Stimulated activated CD4-positive, alpha-beta T cell treated with anti-CD3 and anti-CD28 coated beads, TNF-alpha, amount 100 ng/mL, for 48 hours (primary cell): ENCODE measurements at regions not wholly inside any gene's neighbourhood (a gene's known extent, or its start where the extent isn't known, plus 50 kb on each side); places are given as distances from the start of the nearest gene placed in this dataset.

Source experiments
- DNase-seq, 3 donors: peaks; one replicate each; pipeline ENCODE4 v3.0.0-alpha.2; 2020; ENCODE audit warnings: low read depth in 3 of 3

- DNase-seq, result no peak
Observed at GRCh38 chr9:1267141-1267570, 217.0 kb downstream of the DMRT2 start.

GRCh38 chr9:1267581-1267980, 217.4 kb downstream of the DMRT2 start:
- no peak for DNase-seq

GRCh38 chr9:1269533-1270315, 219.6 kb downstream of the DMRT2 start:
- DNase-seq, result no peak

GRCh38 chr9:1271367-1271766, 221.2 kb downstream of the DMRT2 start:
- DNase-seq, result no peak

- DNase-seq, result no peak
Observed at GRCh38 chr9:1271786-1272185, 221.6 kb downstream of the DMRT2 start.

- DNase-seq, result no peak
Observed at GRCh38 chr9:1272488-1272887, 222.3 kb downstream of the DMRT2 start.

GRCh38 chr9:1273859-1274258, 223.7 kb downstream of the DMRT2 start:
- no peak for DNase-seq

- no peak for DNase-seq
Observed at GRCh38 chr9:1274334-1274733, 224.2 kb downstream of the DMRT2 start.

GRCh38 chr9:1276474-1276873, 226.3 kb downstream of the DMRT2 start:
- DNase-seq, result no peak

GRCh38 chr9:1284727-1285126, 234.6 kb downstream of the DMRT2 start:
- DNase-seq, result no peak

- no peak for DNase-seq
Observed at GRCh38 chr9:1285526-1285925, 235.4 kb downstream of the DMRT2 start.

GRCh38 chr9:1292384-1292783, 242.2 kb downstream of the DMRT2 start:
- no peak for DNase-seq

- no peak for DNase-seq
Observed at GRCh38 chr9:1294641-1295258, 244.6 kb downstream of the DMRT2 start.

- no peak for DNase-seq
Observed at GRCh38 chr9:1296331-1296730, 246.2 kb downstream of the DMRT2 start.

- no peak for DNase-seq
Observed at GRCh38 chr9:1298046-1298445, 247.9 kb downstream of the DMRT2 start.

- no peak for DNase-seq
Observed at GRCh38 chr9:1300941-1301340, 250.8 kb downstream of the DMRT2 start.

- DNase-seq, result no peak
Observed at GRCh38 chr9:1303932-1304331, 253.8 kb downstream of the DMRT2 start.

GRCh38 chr9:1311462-1312042, 261.4 kb downstream of the DMRT2 start:
- DNase-seq, result no peak

GRCh38 chr9:1319436-1319835, 269.3 kb downstream of the DMRT2 start:
- no peak for DNase-seq

GRCh38 chr9:1320051-1320557, 269.9 kb downstream of the DMRT2 start:
- no peak for DNase-seq

- no peak for DNase-seq
Observed at GRCh38 chr9:1320607-1321195, 270.5 kb downstream of the DMRT2 start.

GRCh38 chr9:1327467-1327866, 277.3 kb downstream of the DMRT2 start:
- no peak for DNase-seq

GRCh38 chr9:1328341-1328740, 278.2 kb downstream of the DMRT2 start:
- no peak for DNase-seq
